HCT116 (cell line): ENCODE measurements at regions not wholly inside any gene's neighbourhood (a gene's known extent, or its start where the extent isn't known, plus 50 kb on each side); places are given as distances from the start of the nearest gene placed in this dataset.

Experiments used
- ATAC-seq: fragments of 200-7000 bp; cut with Tn5 transposase; 2 replicates; pipeline ENCODE4 v1.9.1; 2020; ENCODE audit warnings: mild to moderate bottlenecking, moderate library complexity
- BruUV-seq: library from RNA; stranded (reverse); fragments of 400-500 nt; replicated peaks from 2 replicates; lab custom pipeline; 2021; lab: Mats Ljungman, UMichigan
- CTCF ChIA-PET: fragments of 300-600 bp; sonication (Branson Sonifier 250); formaldehyde crosslinking; loops from one replicate; lab custom pipeline; 2021; ENCODE audit warnings: antibody characterized with exemption; lab: Charles Lee
- POLR2A ChIA-PET: fragments of 300-600, 350-600 bp; sonication (Branson Sonifier 250); formaldehyde crosslinking; loops from one replicate; lab custom pipeline; 2021; ENCODE audit warnings: antibody characterized with exemption; lab: Charles Lee
- RAD21 ChIA-PET, 2 experiments: fragments of 300-600 bp; sonication (Branson Sonifier 250); formaldehyde crosslinking; loops; one replicate each; lab custom pipeline; 2023; ENCODE audit warnings: low total read pairs in 2 of 2; ENCODE audit not compliant: uncharacterized antibody in 2 of 2, unreplicated experiment in 2 of 2, low non-redundant PET in 1 of 2; lab: Charles Lee
- DNase-seq: peaks from one replicate; pipeline ENCODE4 v3.0.0-alpha.2; 2010; ENCODE audit warnings: low read depth, low spot score
- H2AFZ ChIP-seq: fragments of 200-600 bp; shearing (Covaris generic), sonication (generic); 2 replicates; pipeline ENCODE4 v1.6.1; 2017; ENCODE audit warnings: low read depth, mixed run types, mixed read lengths, antibody characterized with exemption, low read length; ENCODE audit not compliant: poor library complexity, severe bottlenecking
- H3K27ac ChIP-seq: 2 replicates; pipeline ENCODE4 v1.5.1; 2012; ENCODE audit warnings: low read depth, low read length
- H3K27me3 ChIP-seq: fragments of 200-600 bp; sonication (generic); 2 replicates; pipeline ENCODE4 v1.6.1; 2016; ENCODE audit warnings: mixed run types, low read length, mixed read lengths; ENCODE audit not compliant: insufficient read depth
- H3K36me3 ChIP-seq, 2 experiments: fragments of 200-500 bp in 1 of 2; fragments of 200-600 bp in 1 of 2; sonication (Bioruptor generic) in 1 of 2; sonication (generic) in 1 of 2; 2 replicates each; pipeline versions ENCODE4 v1.5.1 to v1.6.1; 2014 to 2016; ENCODE audit warnings: low read length in 2 of 2, inconsistent platforms in 1 of 2, mixed read lengths in 1 of 2, mixed run types in 1 of 2; ENCODE audit not compliant: insufficient read depth in 2 of 2, control insufficient read depth in 1 of 2
- H3K4me1 ChIP-seq, 2 experiments: fragments of 200-600 bp in 1 of 2; sonication (generic) in 1 of 2; 2 replicates each; pipeline versions ENCODE4 v1.5.1 to v1.6.1; 2012 to 2017; ENCODE audit warnings: low read length in 2 of 2, inconsistent platforms in 1 of 2, mild to moderate bottlenecking in 1 of 2, mixed read lengths in 1 of 2, mixed run types in 1 of 2, moderate library complexity in 1 of 2; ENCODE audit not compliant: insufficient read depth in 2 of 2, control insufficient read depth in 1 of 2
- H3K4me2 ChIP-seq: fragments of 200-600 bp; sonication (generic); 2 replicates; pipeline ENCODE4 v1.6.1; 2017; ENCODE audit warnings: mixed run types, low read length, mixed read lengths
- H3K4me3 ChIP-seq, 2 experiments: fragments of 200-600 bp in 1 of 2; sonication (generic) in 1 of 2; replicated peaks in 1 of 2; 2 replicates each; pipeline ENCODE4 v1.5.1; 2011 to 2016; ENCODE audit warnings: low read length in 2 of 2, control low read depth in 1 of 2, low read depth in 1 of 2, mild to moderate bottlenecking in 1 of 2, mixed read lengths in 1 of 2, mixed run types in 1 of 2
- H3K79me2 ChIP-seq: fragments of 200-600 bp; sonication (generic); 2 replicates; pipeline ENCODE4 v1.6.1; 2017; ENCODE audit warnings: mild to moderate bottlenecking, mixed run types, low read length, moderate library complexity, mixed read lengths; ENCODE audit not compliant: insufficient read depth
- H3K9ac ChIP-seq: fragments of 200-600 bp; sonication (generic); 2 replicates; pipeline ENCODE4 v1.6.1; 2016; ENCODE audit warnings: low read length, mixed read lengths
- H3K9me2 ChIP-seq: fragments of 200-600 bp; sonication (generic), shearing (Covaris generic); 2 replicates; pipeline ENCODE4 v1.6.1; 2017; ENCODE audit warnings: mixed run types, mild to moderate bottlenecking, moderate library complexity; ENCODE audit not compliant: insufficient read depth
- H3K9me3 ChIP-seq, 2 experiments: fragments of 200-500 bp in 1 of 2; fragments of 200-600 bp in 1 of 2; sonication (Bioruptor generic) in 1 of 2; sonication (generic) in 1 of 2; 2 replicates each; pipeline ENCODE4 v1.6.1; 2014 to 2017; ENCODE audit warnings: low read length in 2 of 2, mixed read lengths in 2 of 2, inconsistent platforms in 1 of 2, low read depth in 1 of 2, mild to moderate bottlenecking in 1 of 2, mixed run types in 1 of 2, moderate library complexity in 1 of 2; ENCODE audit not compliant: control insufficient read depth in 1 of 2, insufficient read depth in 1 of 2
- H4K20me1 ChIP-seq: fragments of 200-600 bp; sonication (generic), shearing (Covaris generic); 2 replicates; pipeline ENCODE4 v1.6.1; 2017; ENCODE audit warnings: mixed run types, mild to moderate bottlenecking, moderate library complexity; ENCODE audit not compliant: insufficient read depth
- FOSL1 ChIP-seq: IDR thresholded peaks from 2 replicates; pipeline ENCODE4 v1.6.1; 2012; ENCODE audit warnings: low read depth
- POLR2AphosphoS5 ChIP-seq: IDR thresholded peaks from 2 replicates; pipeline ENCODE4 v1.6.1; 2011; ENCODE audit warnings: mild to moderate bottlenecking, low read depth, low read length, moderate library complexity
- RAD21 ChIP-seq: IDR thresholded peaks from 2 replicates; pipeline ENCODE4 v1.6.1; 2012; ENCODE audit warnings: low read depth, mild to moderate bottlenecking
- ZFX ChIP-seq: fragments of 450-650 bp; IDR thresholded peaks from 2 replicates; pipeline ENCODE4 v1.6.1; 2017
- ZNF274 ChIP-seq: fragments of 200-500 bp; sonication (Bioruptor generic); IDR thresholded peaks from 2 replicates; pipeline ENCODE4 v1.6.1; 2014; ENCODE audit warnings: mild to moderate bottlenecking, low read depth, low read length, inconsistent platforms
- intact Hi-C: fragments of 100-400 bp; cut with micrococcal nuclease; formaldehyde crosslinking; loops from 2 replicates; pipeline ENCODE4 v1.10.0; 2022
- TF ChIP-seq, protein P1 (sequence below): IDR thresholded peaks from 2 replicates; pipeline ENCODE4 v1.6.1; 2012; ENCODE audit warnings: low read depth
- TF ChIP-seq, protein P2 (sequence below): IDR thresholded peaks from 2 replicates; pipeline ENCODE4 v1.6.1; 2012
- TF ChIP-seq, protein P3 (sequence below): IDR thresholded peaks from 2 replicates; pipeline ENCODE4 v1.6.1; 2011; ENCODE audit warnings: mild to moderate bottlenecking, low read length, moderate library complexity; ENCODE audit not compliant: insufficient replicate concordance; ENCODE audit errors: extremely low read depth
- TF ChIP-seq, protein P4 (sequence below): IDR thresholded peaks from 2 replicates; pipeline ENCODE4 v1.6.1; 2012

DNA sequence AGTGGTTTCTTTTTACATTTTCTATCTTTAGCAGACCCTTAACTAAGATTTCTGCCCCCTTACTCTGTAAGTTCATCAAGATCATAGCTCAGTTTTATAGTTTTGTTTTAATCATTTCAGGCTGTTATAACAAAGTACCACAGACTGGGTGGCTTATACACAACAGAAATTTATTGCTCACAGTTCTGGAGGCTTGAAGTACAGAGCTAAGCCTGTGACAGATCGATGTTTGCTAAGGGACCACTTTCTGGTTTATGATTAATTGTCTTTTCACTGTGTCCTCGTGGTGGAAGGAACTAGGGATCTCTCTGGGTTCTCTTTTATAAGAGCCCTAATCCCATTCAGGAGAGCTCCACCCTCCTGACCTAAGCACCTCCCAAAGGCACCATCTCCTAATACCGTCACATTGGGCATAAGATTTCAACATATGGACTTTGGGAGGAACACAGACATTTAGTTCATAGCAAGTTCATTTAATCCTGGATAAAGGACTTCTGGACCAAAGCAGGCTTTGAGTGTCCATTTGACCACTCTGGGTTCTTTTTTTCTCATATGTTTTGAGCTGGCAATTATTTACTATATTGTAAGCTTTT is 137.0 kb upstream of the IL15 start:
- no peaks in the 10 kb centered on the region for H3K4me1 ChIP-seq
- ChIA-PET CTCF (no interaction called here), RAD21 (no interaction called here), POLR2A (no interaction called here)
- DNase-seq (no peak), ATAC-seq (no peak)
- intact Hi-C loops, result no loop called here
- BruUV-seq, result no TSS peak
- no peaks in the 10 kb centered on the region for H3K9me3 ChIP-seq
- no peak overlapping the region for H3K27ac ChIP-seq
- no peaks in the 10 kb centered on the region for H4K20me1 ChIP-seq
- H3K9ac ChIP-seq, result no peak overlapping the region
- H3K9me2 ChIP-seq, result no peaks in the 10 kb centered on the region
- no peaks in the 10 kb centered on the region for H3K36me3 ChIP-seq
- H3K4me3 ChIP-seq, result no peak overlapping the region
- TF ChIP-seq, protein P1, sequence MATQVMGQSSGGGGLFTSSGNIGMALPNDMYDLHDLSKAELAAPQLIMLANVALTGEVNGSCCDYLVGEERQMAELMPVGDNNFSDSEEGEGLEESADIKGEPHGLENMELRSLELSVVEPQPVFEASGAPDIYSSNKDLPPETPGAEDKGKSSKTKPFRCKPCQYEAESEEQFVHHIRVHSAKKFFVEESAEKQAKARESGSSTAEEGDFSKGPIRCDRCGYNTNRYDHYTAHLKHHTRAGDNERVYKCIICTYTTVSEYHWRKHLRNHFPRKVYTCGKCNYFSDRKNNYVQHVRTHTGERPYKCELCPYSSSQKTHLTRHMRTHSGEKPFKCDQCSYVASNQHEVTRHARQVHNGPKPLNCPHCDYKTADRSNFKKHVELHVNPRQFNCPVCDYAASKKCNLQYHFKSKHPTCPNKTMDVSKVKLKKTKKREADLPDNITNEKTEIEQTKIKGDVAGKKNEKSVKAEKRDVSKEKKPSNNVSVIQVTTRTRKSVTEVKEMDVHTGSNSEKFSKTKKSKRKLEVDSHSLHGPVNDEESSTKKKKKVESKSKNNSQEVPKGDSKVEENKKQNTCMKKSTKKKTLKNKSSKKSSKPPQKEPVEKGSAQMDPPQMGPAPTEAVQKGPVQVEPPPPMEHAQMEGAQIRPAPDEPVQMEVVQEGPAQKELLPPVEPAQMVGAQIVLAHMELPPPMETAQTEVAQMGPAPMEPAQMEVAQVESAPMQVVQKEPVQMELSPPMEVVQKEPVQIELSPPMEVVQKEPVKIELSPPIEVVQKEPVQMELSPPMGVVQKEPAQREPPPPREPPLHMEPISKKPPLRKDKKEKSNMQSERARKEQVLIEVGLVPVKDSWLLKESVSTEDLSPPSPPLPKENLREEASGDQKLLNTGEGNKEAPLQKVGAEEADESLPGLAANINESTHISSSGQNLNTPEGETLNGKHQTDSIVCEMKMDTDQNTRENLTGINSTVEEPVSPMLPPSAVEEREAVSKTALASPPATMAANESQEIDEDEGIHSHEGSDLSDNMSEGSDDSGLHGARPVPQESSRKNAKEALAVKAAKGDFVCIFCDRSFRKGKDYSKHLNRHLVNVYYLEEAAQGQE, result no peak
- TF ChIP-seq ZNF274, result no peak
- TF ChIP-seq ZFX, result no peak
- TF ChIP-seq, protein P2, sequence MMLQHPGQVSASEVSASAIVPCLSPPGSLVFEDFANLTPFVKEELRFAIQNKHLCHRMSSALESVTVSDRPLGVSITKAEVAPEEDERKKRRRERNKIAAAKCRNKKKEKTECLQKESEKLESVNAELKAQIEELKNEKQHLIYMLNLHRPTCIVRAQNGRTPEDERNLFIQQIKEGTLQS, result no peak
- TF ChIP-seq RAD21, result no peak
- TF ChIP-seq, protein P3, sequence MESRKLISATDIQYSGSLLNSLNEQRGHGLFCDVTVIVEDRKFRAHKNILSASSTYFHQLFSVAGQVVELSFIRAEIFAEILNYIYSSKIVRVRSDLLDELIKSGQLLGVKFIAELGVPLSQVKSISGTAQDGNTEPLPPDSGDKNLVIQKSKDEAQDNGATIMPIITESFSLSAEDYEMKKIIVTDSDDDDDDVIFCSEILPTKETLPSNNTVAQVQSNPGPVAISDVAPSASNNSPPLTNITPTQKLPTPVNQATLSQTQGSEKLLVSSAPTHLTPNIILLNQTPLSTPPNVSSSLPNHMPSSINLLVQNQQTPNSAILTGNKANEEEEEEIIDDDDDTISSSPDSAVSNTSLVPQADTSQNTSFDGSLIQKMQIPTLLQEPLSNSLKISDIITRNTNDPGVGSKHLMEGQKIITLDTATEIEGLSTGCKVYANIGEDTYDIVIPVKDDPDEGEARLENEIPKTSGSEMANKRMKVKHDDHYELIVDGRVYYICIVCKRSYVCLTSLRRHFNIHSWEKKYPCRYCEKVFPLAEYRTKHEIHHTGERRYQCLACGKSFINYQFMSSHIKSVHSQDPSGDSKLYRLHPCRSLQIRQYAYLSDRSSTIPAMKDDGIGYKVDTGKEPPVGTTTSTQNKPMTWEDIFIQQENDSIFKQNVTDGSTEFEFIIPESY, result no peak
- TF ChIP-seq FOSL1, result no peak
- TF ChIP-seq, protein P4, sequence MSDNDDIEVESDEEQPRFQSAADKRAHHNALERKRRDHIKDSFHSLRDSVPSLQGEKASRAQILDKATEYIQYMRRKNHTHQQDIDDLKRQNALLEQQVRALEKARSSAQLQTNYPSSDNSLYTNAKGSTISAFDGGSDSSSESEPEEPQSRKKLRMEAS, result no peak
- TF ChIP-seq POLR2AphosphoS5, result no peak
- no peak overlapping the region for H3K4me2 ChIP-seq
- H3K79me2 ChIP-seq, result no peaks in the 10 kb centered on the region
- H3K27me3 ChIP-seq, result no peaks in the 10 kb centered on the region
- no peak overlapping the region for H2AFZ ChIP-seq
